HFF-Myc (cell line): ENCODE measurements at regions not wholly inside any gene's neighbourhood (a gene's known extent, or its start where the extent isn't known, plus 50 kb on each side); places are given as distances from the start of the nearest gene placed in this dataset.

Experiments used
- DNase-seq: peaks from one replicate; pipeline ENCODE4 v3.0.0-alpha.2; 2011; ENCODE audit warnings: low read depth; ENCODE audit errors: extremely low read depth
- H3K4me3 ChIP-seq: replicated peaks from 2 replicates; pipeline ENCODE4 v1.5.1; 2011; ENCODE audit warnings: low read depth, mild to moderate bottlenecking, control low read depth, low read length
- CTCF ChIP-seq: IDR thresholded peaks from 2 replicates; pipeline ENCODE4 v1.5.1; 2012; ENCODE audit warnings: mild to moderate bottlenecking, low read depth, low read length, control low read depth; ENCODE audit errors: missing control alignments

GRCh38 chr13:40208517-40208916 lies 457.9 kb downstream of the FOXO1 start:
- DNase-seq, result no peak
- no peak overlapping the region for H3K4me3 ChIP-seq
- no peak for TF ChIP-seq CTCF

GRCh38 chr13:40210865-40211585 lies 455.4 kb downstream of the FOXO1 start:
- no peak for DNase-seq
- no peak overlapping the region for H3K4me3 ChIP-seq
- TF ChIP-seq CTCF, result no peak

GRCh38 chr13:40211586-40211968 lies 454.9 kb downstream of the FOXO1 start:
- DNase-seq, result no peak

GRCh38 chr13:40213779-40214178 lies 452.7 kb downstream of the FOXO1 start:
- no peak for DNase-seq
- no peak for TF ChIP-seq CTCF
- no peak overlapping the region for H3K4me3 ChIP-seq

More at GRCh38 chr13:40211586-40211968, 454.9 kb downstream of the FOXO1 start:
- no peak overlapping the region for H3K4me3 ChIP-seq
- no peak for TF ChIP-seq CTCF

- DNase-seq, result no peak
- TF ChIP-seq CTCF, result no peak
- H3K4me3 ChIP-seq, result no peak overlapping the region
Observed at GRCh38 chr13:40215311-40215710, 451.1 kb downstream of the FOXO1 start.

- H3K4me3 ChIP-seq, result no peak overlapping the region
- no peak for DNase-seq
- no peak for TF ChIP-seq CTCF
Observed at GRCh38 chr13:40215747-40216146, 450.7 kb downstream of the FOXO1 start.

GRCh38 chr13:40217675-40218074 lies 448.8 kb downstream of the FOXO1 start:
- no peak for DNase-seq

More at GRCh38 chr13:40217675-40218074, 448.8 kb downstream of the FOXO1 start:
- H3K4me3 ChIP-seq, result no peak overlapping the region
- no peak for TF ChIP-seq CTCF
